IPS DF 4.7 (cell line): ENCODE measurements at regions not wholly inside any gene's neighbourhood (a gene's known extent, or its start where the extent isn't known, plus 50 kb on each side); places are given as distances from the start of the nearest gene placed in this dataset.
"Not testable (repeated sequence)": the region's sequence is repeated elsewhere in the genome, so short reads cannot be mapped to it uniquely, and the experiment has no call there.

ENCODE experiments used
- DNase-seq: peaks from one replicate; pipeline ENCODE4 v3.0.0-alpha.2; 2013; ENCODE audit warnings: low spot score; ENCODE audit errors: extremely low read depth

DNA sequence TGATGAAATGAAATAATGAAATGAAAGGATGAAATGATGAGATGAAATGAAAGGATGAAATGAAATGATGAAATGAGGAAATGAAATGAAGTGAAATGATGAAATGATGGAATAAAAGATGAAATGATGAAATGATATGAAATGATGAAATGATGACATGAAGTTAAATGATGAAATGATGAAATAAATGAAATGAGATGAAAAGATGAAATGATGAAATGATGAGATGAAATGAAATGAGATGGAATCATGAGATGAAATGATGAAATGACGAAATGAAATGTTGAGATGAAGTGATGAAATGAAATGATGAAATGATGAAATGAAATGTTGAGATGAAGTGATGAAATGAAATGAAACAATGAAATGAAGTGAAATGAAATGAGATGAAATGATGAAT lies 638.3 kb downstream of the GOLGA6L6 start:
- DNase-seq = not testable (repeated sequence)

- not testable (repeated sequence) for DNase-seq
Measured at GRCh38 chr15:19902388-19902787, 639.2 kb downstream of the GOLGA6L6 start.

GRCh38 chr15:19901414-19901813 lies 640.2 kb downstream of the GOLGA6L6 start:
- DNase-seq = not testable (repeated sequence)

GRCh38 chr15:19899021-19899824 lies 642.4 kb downstream of the GOLGA6L6 start:
- DNase-seq = no peak

DNA sequence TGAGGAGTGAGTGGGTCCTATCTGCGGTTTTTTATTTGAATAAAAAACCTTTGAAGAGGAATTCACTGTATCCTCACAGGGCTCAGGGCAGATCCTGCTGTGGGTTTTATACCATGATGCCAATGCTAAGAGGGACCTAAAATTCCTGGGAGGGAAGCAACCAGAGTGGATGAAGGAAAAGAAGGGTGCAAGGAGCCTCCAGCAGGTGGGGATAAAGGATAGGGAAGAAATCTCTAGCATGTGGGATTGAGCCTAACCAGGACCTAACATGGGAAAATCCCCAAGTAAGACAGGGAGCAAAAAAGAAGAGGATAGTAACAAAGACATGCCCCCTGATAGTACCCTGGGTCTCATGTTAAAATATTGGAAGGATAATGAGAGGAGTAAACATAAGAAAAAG lies 652.8 kb downstream of the GOLGA6L6 start:
- not testable (repeated sequence) for DNase-seq

- DNase-seq = not testable (repeated sequence)
Measured at GRCh38 chr15:19844061-19844460, 697.5 kb downstream of the GOLGA6L6 start.
